Posterior vena cava (tissue), 2 donors: ENCODE measurements at regions not wholly inside any gene's neighbourhood (a gene's known extent, or its start where the extent isn't known, plus 50 kb on each side); places are given as distances from the start of the nearest gene placed in this dataset.

ENCODE experiments used
- DNase-seq: peaks from one replicate; pipeline ENCODE4 v3.0.0-alpha.2; 2020; ENCODE audit warnings: low spot score
- intact Hi-C, 2 donors: fragments of 100-400 bp; cut with DNase I; formaldehyde crosslinking; loops; one replicate each; pipeline versions ENCODE4 v1.14.1 to v1.14.2; 2022 to 2023
- donor health status: DM: yes; HTN: yes; CAD: no.
- donor health status: DM: yes; HTN: yes; CAD: no.

DNA sequence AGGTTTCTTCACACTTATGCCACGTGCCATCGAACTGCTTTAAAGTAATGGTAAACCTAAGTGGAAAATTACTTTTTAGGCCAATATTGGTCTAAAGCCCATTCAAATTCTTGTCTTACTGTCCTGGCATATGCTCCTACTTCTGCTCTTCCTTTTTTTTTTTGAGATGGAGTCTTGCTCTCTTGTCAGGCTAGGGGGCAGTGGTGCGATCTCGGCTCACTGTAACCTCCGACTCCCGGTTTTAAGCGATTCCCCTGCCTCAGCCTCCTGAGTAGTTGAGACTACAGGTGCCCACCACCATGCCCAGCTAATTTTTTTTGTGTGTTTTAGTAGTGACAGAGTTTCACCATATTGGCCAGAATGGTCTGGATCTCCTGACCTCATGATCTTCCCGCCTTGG, 129.0 kb upstream of the TECRL start:
- intact Hi-C loops: no loop called here
- no peak for DNase-seq

DNA sequence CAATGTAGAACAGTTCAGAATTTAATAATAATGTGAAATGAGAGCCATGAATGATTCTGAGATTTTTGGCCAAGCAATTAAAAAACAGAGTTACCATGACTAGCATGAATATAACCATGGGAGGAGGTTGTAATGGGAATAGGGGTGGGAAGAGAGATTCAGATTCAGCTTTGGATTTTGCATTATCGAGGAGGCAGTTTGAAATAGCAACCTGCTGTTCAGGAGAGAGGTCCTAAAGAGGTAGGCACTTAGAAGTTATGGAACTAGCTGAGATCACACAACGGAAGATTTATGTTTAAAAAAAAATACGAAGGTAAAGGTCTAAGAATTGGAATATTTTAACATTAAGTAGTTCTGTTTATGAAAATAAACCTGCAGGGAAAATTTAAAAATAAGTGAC, 124.4 kb upstream of the TECRL start:
- intact Hi-C loops: no loop called here
- no peak for DNase-seq

DNA sequence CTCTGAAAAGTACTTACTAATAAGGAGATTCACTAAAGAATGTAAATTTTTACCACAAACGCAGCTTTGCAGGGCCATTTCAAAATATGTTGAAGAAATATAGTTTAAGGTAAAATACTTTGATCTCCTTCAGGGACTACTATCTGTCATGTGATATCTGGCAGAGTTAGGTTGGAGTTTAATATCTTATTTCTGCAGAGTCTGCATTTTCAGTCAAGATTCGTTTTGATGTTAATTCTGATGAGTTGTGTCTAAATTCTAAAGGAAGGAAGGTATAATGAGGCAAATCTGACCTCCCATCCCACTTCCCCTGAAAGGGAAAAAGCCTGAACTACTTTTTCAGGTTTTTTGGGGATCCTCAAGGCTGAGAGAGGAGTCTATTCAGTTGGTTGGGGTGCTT, 123.9 kb upstream of the TECRL start:
- no peak for DNase-seq
- intact Hi-C loops: no loop called here

DNA sequence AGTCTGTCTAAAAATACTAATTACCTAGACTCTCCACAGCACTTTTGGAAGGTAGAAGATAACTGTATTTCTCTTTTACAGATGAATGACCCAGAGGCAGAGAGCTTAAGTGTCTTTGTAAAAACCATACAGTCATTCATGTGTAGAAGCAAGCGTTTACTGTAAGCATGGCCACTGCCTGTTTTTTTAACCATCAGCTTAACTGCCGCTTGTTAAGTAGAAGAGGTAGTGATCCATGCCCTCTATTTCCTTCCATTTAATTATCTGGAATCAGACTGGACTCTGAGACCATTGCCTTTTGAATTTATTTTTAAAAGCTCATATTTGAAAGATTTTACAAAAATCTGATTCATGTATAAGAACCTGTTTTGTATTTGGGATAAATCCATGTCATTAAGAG, 111.2 kb upstream of the TECRL start:
- no peak for DNase-seq
- intact Hi-C loops: no loop called here

- no peak for DNase-seq
Measured at GRCh38 chr4:64518600-64518999, 109.3 kb upstream of the TECRL start.

DNA sequence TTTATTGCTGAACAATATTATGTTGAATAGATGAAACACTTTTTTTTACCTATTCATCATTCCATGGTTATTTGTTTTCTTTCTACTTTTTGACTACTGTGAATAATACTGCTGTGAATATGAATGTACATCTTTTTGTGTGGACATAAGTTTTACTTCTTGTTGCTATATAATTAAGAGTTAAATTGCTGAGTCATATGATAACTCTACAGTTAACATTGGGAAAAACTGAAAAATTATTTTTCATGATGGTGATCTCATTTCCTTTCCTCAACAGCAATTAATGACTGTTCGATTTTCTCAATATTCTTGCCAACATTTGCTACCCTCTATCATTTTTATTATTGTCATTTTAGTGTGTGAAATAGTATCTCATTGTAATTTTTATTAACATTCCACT, 106.9 kb upstream of the TECRL start:
- intact Hi-C loops: no loop called here
- no peak for DNase-seq

More at GRCh38 chr4:64518600-64518999, 109.3 kb upstream of the TECRL start:
- intact Hi-C loops: no loop called here

GRCh38 chr4:64508089-64508488, 98.8 kb upstream of the TECRL start:
- DNase-seq: no peak
- intact Hi-C loops: no loop called here

GRCh38 chr4:64503945-64504675, 94.9 kb upstream of the TECRL start:
- intact Hi-C loops: no loop called here
- no peak for DNase-seq

- DNase-seq: no peak
- intact Hi-C loops: no loop called here
Measured at GRCh38 chr4:64503416-64503815, 94.2 kb upstream of the TECRL start.

- intact Hi-C loops: no loop called here
- no peak for DNase-seq
Measured at GRCh38 chr4:64497491-64497890, 88.2 kb upstream of the TECRL start.

DNA sequence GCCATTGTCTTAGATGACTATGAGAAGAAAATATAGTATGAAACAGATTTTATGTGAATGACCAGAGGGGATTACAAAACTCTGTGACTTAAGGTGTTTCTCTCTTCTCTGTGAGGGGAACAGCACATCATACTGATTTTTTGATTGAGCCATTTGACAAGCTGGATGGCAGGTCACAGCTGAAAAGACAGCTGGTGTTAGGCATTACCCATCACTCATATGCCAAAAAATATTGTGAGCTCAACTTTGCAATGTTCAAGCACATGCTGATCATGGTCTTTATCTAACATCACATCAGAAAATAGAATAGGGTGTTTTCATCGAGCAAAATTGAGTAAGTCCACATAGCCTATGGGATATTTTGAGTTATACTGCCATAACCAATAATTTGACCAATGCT, 86.7 kb upstream of the TECRL start:
- intact Hi-C loops: no loop called here
- DNase-seq: no peak

GRCh38 chr4:64489628-64490027, 80.4 kb upstream of the TECRL start:
- no peak for DNase-seq
- intact Hi-C loops: loop anchor here in 1 of 2 donors (10.0 kb wide), 1 partner anchor 1855 kb away; no protein-coding TSS in a partner anchor

- no peak for DNase-seq
- intact Hi-C loops: no loop called here
Measured at GRCh38 chr4:64479338-64479737, 70.1 kb upstream of the TECRL start.

GRCh38 chr4:64477127-64477526, 67.9 kb upstream of the TECRL start:
- no peak for DNase-seq
- intact Hi-C loops: no loop called here

DNA sequence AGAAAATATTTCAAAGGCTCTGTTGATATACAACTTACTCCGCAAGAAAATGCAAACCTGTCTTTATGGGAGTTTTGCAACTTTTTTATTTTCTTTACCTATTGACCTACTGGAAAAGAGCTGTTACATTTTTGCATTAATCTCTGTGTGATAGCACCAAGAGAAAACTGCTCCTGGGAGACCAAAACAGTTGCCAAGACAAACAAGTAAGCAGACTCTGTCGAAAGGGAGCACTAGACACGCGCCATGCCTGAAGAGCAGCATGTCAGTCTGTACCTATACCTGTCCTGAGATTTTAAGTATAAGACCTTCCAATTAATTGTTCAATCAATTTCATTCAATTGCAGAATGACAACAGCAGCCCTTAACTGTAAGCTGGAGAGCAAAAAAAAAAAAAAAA, 56.0 kb upstream of the TECRL start:
- intact Hi-C loops: no loop called here
- DNase-seq: no peak

DNA sequence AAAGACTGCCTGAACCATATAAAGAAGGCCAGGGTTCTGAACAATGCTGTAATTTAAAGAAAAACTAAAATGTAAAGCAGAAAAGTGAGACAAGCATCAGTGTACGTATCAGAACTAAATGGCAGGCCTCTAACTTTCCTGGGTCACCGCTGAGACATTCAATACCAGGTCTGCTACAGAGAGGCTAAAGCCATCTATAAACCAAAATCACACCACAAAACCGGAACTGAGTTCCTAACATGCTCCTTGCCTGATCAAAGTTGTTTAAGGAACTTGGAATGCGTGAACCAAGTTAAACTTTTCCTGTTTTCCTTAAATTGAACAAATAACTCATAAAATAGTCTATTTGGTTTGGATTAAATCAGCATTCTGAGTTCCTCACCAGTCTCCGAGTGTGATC, 55.3 kb upstream of the TECRL start:
- no peak for DNase-seq
- intact Hi-C loops: no loop called here
